ENCODE measurements at regions not wholly inside any gene's neighbourhood (a gene's known extent, or its start where the extent isn't known, plus 50 kb on each side); places are given as distances from the start of the nearest gene placed in this dataset.
"Not testable (repeated sequence)": the region's sequence is repeated elsewhere in the genome, so short reads cannot be mapped to it uniquely, and the experiment has no call there.

DNA sequence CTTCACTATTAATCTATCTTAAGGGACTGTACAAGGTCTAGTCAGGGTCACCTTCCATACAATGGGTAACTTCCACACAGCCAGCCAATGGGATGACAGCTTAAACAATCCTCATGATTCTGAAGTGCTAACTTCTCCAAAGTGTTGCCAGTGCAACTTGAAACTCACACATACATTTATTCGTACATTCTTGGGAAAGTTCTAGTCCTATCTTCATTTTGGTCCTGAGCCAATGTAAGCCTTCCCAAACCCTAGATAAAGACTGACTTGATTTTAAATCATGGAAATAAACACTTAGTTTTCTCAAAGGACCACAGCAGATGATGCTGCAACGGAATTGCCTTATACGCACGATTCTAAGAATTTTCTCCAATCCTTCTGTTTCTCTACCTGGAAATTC, 117.5 kb upstream of the COL1A2 start:
- no peak for DNase-seq

- no peak for DNase-seq
Measured at GRCh38 chr7:94280851-94281250, 113.8 kb upstream of the COL1A2 start.

DNA sequence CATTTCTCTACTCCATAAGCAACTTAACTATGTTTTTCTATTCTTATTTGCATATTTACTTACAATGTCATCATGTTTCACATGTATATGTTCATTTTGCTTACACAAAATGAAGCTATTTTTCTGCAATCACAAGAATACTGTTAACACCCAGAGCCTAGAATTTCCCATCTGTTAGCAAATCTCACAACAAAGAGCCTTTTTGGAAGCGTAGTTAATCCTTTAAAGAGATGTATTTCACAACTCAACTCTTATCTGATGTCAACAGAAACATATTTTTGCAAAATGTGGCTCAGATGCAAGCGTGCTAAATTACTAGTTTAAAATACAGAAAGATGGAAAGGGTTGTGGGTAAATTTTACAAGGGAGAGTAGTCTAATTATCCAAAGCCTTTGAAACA, 110.6 kb upstream of the COL1A2 start:
- DNase-seq: no peak

GRCh38 chr7:94286111-94286510, 108.6 kb upstream of the COL1A2 start:
- DNase-seq: no peak

- no peak for DNase-seq
Measured at GRCh38 chr7:94288096-94288495, 106.6 kb upstream of the COL1A2 start.

GRCh38 chr7:94289071-94289470, 105.6 kb upstream of the COL1A2 start:
- DNase-seq: peak; percentile 87

- DNase-seq: no peak
Measured at GRCh38 chr7:94294471-94295131, 100.1 kb upstream of the COL1A2 start.

DNA sequence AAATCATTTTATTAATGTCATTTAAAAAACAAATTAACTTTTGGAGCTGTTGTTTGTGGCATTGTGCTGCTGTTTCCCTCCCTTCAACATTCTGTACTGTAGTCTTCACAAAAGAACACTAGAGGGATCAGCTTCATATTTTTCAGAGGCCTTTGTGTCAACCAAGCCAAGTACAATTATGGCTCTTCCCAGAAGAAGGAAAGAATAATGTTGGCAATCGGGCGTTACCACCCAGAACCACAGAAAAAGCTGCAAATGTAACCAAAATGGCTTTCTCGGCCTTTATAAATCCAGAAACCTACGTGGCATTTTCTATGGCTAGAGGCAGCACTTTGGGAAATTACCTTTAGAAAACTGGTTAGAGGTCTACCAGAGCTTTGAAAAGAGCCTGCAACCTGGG, 98.8 kb upstream of the COL1A2 start:
- DNase-seq: peak; percentile 63

GRCh38 chr7:94296881-94297280, 97.8 kb upstream of the COL1A2 start:
- no peak for DNase-seq

DNA sequence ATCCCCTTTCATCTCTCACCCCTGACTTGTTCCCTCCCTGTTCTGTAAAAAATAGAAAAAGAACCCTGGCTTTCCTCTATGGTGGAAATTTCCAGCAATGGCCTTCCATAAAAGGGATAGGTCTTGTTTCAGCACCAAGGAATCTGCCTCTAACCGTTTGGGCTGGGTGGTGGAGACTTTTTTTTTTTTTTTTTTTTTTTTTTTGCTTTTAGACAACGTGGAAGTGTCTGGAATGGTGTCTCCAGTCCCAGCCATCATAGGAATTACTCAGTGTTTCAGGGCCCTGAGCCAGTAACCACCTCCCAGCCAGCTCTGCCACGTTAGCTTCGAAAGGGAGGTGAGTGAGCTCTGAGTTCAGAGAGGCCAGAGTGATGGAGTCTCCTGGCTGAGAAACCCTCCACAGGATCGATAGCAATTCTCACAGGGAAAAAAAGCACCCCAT, 97.3 kb upstream of the COL1A2 start:
- DNase-seq: no peak

GRCh38 chr7:94298943-94299342, 95.8 kb upstream of the COL1A2 start:
- DNase-seq: no peak

DNA sequence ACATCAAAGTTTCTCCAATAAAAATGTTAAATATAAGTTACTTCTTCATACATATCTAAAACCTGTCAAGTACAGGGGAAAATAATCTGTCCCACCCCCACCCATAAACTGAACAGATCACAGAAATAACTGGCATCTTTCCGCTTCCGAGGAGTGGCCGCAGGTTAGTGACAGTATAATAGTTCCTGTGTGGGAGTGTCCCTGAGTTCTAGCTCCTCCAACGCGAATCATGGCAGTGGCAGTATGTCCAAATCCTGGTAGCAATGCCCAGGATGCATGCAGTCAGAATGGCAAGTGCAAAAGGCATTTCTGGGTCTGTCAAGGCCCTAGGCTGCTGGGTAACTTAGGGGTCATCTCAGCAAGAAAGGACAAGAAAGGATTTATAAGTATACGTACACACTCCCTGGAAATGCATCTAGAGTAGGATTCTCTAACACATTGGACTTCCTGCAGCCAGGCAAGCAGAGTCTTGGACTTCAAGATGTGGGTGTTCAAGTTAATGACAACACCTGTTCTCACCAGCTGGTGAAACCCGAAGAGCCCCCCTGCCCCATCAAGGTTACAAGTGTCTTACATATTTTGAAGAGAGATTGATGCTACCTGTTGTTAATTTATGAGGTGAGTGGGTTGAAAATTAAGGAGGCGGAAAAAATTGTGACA, 94.4 kb upstream of the COL1A2 start:
- DNase-seq: no peak

DNA sequence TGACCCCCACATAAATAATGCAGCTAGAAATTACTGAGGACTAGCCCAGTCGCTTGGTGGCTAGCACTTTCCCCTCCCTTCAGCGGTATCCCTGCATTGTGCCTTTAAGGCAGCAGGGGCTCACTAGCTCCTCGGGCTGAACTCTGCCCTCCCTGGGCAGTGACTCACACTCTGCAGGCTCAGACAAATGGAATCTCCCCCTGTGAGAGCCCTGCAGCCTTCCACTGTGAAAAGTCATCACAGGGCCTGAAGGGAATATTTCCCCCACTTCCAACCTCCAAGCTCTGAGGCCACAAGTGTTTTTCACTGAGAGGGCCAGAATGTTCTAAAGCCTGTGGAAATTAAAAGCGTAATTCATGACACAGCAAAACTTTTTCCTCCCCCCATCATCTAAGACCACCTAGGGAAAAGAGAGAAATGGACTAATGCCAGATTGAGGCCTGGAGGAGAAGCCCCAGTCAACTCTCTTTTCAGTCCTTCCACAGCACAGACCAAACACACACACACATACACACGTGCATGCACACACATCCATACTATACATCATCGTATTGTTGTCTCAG, 93.6 kb upstream of the COL1A2 start:
- no peak for DNase-seq

DNA sequence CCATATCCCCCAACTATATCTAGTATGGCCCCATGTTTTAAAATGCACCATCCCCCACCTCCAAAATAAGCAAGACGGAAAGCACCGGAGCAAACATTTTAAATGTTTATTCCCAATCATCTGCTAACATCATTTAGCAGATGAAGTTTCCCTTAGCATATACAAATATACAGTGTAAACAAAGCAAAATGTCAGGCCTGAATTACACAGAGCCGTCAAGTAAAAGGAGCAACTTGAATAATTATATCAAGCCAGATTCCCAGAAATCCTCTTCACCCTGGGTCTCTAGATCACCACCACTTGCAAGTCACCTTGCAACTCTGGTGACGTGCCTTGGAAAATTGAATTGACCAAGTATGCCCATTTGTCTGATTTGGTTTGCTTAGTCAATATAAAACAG, 91.6 kb upstream of the COL1A2 start:
- DNase-seq: no peak

DNA sequence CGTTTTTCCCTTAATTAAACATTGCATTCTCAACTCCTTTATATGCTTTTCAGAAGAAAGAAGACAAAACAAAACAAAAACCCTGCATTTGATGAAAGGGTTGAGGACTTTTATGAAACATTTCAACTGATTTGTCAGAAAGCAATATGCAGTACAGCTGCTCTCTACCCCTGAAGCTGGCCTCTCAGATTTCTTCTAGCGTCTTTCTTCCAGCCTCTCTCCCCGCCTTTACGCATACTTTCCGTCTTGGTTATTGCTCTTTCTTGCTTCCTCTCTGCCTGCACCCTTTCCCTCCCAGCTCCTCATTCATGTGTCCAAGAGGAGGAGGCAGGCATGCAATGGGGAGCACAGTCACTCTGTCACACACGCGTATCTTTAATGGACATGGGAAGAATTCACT, 91.0 kb upstream of the COL1A2 start:
- DNase-seq: no peak

DNA sequence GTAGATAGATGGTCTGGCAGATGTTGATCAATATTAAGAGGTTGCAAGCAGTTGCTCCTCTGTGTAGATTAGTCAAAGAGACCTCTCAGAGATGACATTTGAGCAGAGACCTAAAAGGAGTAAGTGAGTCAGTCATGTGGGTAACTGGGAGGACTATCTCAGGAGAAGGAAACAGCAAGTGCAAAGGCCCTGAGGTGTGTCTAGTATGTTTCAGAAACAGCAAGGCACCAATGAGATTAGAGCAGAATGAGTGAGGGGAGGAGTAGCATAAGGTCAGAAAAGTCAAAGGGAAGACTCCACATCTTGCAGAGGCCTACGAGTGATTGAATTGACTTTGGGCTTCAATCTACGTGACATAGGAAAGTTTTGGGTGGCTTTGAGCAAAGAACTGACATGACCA, 89.8 kb upstream of the COL1A2 start:
- no peak for DNase-seq

- DNase-seq: no peak
Measured at GRCh38 chr7:94305836-94306235, 88.9 kb upstream of the COL1A2 start.

DNA sequence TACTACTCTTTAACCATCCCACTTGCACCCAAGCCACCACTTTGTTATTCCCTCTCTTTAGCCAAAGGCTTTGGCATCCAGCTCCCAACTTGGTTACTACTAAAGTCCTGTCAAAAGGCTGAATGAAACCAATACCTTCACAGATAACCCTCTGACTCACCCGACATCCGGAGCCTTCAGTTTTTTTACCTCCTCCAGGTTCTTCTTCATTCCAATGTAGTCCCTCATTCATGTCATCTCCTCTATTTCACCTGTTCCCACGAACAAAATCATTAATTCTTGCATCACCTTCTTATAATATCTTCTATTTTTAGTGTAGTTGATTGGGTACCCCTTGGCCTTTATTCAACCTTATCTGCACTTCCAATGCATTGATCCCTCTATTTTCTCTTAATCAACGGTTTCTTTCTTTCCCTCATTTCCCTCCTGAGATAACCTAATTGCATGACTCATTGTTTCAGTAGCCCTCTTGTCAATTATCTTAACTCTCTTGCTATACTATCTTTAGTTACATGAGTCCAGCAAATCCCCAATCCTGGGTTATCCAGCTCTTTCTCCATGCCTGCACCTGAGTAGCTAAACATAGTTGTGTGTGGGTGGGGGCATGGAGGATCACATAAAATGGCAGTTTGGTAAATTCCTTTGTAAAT, 87.2 kb upstream of the COL1A2 start:
- DNase-seq: no peak

DNA sequence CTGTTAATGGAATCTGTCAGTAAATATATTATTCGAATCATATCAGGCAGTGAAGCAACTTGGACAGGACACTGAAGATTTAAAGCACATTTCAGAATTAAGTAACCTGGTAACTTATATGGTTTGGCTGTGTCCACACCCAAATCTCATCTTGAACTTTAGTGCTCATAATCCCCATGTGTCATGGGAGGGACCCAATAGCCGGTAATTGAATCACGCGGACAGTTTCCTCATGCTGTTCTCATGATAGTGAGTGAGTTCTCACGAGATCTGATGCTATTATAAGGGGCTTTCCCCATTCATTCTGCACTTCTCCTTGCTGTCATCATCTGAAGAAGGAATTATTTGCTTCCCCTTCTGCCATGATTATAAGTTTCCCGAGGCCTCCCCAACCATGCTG, 83.2 kb upstream of the COL1A2 start:
- no peak for DNase-seq

DNA sequence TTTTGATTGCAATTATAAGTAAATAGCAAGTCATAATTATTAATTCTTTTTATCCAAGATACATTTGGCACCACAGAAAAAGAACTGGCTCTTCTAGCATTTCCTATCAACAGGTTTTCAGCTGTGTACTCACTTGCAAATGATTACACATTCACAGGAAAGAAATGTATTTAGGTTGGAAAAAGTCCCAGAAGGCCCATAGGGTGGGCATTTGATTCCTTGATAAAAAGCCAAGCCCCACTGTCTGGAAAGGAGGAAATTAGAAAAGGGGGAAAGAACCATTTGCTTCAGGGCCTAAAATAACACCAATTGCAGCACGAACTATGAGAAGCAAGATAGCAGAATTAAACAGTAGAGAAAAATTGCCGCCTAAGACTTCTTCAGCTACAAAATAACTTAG, 80.8 kb upstream of the COL1A2 start:
- peak; percentile 89 for DNase-seq

DNA sequence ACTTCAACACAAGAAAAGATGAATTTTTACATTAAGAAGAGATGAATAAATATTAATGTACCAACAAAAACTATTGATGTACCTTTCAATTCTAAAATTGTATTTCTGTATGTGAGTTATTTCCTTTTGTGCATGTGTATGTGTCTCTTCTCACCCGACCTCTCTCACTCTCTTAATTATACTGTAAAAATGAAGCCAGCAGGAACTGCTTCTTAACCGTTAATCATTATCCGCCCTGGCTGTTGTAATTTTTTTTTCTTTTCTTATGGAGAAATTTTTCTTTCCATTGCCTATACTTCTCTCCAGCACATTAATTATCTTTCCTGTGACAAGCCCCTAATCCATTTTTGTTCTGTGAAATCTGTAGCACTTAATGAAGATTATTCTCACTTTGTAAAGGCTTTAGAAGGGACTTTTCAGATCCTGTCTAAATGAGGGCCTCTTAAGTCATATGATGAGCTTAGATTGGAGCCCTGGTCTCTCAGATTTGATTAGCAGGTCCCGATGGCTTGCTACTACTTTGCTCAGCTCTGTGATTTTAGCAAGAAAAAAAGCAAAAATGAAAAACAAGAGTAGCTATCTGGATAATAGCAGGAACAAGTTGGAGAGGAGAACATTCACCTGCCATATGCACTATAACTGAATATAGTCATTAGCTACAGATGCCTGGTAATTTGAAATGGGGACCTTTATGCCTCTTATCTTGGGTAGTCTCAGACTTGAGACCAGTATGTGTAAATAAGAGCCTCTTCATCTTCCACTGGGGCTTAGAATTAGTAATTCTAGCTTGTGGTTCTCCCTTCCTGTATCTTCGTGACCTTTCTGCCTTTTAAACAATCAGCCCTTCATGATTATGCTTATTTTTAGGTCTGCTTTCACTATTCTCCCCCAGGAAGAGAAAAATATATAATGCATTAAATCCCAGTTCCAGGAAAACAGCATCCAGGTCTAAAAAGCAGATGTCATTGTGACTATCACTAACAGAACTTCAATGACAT, 80.0 kb upstream of the COL1A2 start:
- DNase-seq: peak; percentile 60

DNA sequence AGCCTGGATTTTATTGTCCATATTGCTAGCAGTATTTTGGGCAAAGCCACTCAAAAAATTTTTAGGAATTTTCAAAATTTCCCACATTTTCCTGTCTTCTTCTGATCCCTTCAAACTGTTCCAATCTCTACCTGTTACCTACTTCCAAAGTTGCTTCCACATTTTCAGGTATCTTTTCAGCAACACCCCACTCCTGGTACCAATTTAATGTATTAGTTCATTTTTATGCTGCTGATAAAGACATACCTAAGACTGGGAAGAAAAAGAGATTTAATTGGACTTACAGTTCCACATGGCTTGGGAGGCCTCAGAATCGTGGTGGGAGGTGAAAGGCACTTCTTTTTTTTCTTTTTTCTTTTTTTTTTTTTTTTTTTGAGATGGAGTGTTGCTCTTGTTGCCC, 73.6 kb upstream of the COL1A2 start:
- not testable (repeated sequence) for DNase-seq

- no peak for DNase-seq
Measured at GRCh38 chr7:94323844-94324243, 70.9 kb upstream of the COL1A2 start.
